ACHN (cell line): ENCODE measurements at regions not wholly inside any gene's neighbourhood (a gene's known extent, or its start where the extent isn't known, plus 50 kb on each side); places are given as distances from the start of the nearest gene placed in this dataset.
A peak's percentile ranks its signal among the peaks of the same experiment; 100 is the strongest.

Source experiments
- DNase-seq: peaks from one replicate; pipeline ENCODE4 v3.0.0-alpha.2; 2015
- in situ Hi-C: cut with HindIII; loops from 2 replicates; pipeline ENCODE4 v1.10.0; 2017; ENCODE audit warnings: low sequenced_read_pairs, low pct_ligation_motif_present, low pct_unique_long_range_greater_than_20kb

DNA sequence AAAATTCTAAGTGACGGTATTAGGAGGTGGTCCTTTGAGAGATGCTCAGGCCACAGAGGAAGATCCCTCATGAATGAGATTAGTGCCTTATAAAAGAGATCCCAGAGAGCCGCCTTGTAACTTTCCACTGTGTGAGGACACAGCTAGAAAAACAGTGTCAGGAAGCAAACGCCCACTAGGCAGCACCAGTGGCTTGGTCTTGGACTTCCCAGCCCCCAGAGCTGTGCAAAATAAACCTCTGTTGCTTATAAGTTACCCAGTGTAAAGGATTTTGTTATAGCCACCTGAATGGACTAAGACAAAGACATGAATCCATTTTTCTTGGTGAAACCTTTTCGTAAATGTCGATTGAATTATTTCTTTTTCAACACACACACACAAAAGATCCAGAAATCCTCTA, 141.0 kb downstream of the CBLN1 start:
- DNase-seq, result no peak
- in situ Hi-C loops, result no loop called here

DNA sequence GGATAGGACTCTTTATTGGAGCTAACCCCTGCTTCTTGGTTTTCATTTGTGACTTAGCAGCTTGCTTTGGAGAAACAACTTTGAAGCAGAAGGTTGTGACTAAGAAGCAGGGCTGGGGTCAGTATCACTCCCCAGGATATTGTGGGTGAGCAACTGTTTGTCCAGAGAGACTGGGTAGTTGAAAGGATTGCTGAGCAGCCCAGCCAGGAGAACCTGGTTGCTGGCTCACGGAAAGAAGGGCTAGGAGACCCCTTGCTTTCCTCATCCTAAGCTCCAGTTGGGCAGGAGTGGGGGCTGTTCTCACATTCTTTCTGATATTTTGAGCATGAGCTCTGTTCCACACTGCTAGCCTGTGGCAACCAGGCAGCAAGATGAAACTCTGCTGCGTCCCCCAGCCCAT, 151.2 kb downstream of the CBLN1 start:
- no peak for DNase-seq
- in situ Hi-C loops, result no loop called here

DNA sequence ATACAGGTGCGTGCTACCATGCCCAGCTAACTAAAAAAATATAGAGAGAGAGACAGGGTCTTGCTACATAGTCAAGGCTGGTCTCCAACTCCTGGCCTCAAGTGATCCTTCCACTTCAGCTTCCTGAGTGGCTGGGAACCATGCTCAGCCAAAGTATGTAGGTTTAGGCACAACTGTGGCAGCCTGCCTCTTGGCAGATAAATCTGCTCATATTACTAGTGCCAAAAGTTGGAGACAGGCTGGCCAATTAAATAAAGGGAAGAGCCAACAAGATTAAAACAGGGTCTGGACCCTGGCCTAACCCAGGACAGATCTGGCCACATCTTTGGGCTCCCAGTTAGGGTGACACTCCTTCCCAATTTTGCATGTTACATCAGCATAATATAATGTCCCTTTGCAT, 151.7 kb downstream of the CBLN1 start:
- no peak for DNase-seq
- in situ Hi-C loops, result no loop called here

DNA sequence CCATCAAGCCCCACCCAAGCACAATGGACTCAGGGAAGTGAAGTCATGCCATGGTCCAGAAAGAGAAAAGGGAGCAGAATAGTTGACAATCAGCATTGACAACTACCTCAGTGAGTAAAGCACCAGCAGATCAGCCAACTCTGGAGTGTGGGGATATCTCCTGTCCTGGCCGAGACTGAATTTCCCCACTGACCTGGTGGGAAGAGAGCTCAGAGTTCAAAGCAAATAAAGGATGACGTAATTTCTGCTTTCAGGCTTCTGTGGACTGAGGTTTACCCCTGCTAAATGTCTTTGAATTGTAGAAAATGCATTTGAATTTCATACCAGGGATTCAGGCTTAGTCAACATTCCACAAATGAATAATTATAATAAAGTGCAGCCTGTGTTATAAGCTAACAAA, 152.9 kb downstream of the CBLN1 start:
- in situ Hi-C loops, result no loop called here
- no peak for DNase-seq

DNA sequence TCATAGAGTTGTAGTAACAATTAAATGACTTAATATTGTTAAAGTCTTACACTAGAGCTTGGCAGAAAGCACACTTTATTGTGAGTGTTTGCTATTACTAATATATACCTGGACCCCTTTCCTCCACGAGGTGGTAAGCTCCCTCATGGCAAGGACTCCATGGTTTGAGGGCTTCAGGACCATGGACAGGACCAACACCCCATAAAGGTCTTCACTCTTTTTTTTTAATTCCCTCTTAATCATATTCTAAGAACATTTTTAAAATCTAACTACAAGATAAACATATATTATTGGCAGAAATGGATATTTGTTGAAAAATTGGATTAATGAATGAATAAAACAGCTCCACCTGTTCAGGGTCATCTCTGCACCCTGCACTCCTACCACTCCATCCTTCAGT, 154.5 kb downstream of the CBLN1 start:
- DNase-seq, result peak; percentile 37
- in situ Hi-C loops, result no loop called here

DNA sequence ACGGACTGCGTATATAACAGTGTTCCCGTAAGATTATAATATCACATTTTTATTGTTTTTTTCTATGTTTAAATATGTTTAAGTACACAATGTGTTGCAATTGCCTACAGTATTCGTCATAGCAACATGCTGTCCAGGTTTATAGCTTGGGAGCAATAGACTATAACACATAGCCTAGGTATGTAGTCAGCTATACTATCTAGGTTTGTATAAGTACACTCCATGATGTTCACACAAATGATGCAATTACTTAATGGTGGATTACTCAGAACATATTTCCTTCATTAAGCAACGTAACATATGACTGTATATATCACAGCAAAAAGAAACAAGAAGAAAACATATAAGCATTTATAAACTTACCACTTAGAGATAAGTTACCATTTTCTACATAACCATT, 160.0 kb downstream of the CBLN1 start:
- DNase-seq, result no peak
- in situ Hi-C loops, result no loop called here

DNA sequence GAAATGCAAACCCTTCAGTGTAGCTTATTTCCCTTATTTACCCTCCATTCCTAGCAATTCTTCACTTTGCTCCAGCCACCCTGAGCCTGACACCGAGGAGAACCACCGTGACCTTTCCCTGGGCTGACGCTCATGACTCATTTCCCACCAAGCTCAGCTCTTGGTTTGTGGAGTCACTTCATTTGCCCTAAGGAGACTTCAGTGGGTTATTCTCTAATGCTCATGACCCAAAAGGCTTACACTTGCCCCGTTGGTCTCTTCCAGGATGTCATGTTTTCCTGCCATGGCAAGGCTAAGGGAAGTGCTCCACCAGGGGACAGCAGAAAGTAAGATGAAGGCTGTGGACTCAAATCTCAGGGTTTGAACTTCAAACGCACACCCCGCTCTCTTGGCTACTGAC, 161.0 kb downstream of the CBLN1 start:
- no peak for DNase-seq
- in situ Hi-C loops, result no loop called here

DNA sequence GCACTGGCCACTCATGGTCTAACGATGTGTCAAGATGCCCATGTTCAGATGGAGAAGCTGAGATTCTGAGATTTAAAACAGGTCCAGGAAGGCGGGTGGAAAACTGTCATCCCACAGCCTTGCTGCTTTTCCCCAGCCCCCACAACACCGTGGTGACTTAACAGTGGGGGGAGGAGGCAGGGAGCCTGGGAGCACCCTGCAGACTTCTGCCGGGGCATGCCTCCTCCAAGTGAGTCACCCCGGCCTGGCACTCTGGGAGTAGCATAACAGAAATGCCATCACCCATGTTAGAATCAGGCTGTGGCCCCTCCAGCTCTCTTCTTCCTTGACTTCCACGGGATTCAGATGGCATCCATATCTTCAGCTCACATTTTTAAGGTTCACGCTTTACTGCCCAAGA, 164.8 kb downstream of the CBLN1 start:
- DNase-seq, result peak; percentile 11
- in situ Hi-C loops, result no loop called here

DNA sequence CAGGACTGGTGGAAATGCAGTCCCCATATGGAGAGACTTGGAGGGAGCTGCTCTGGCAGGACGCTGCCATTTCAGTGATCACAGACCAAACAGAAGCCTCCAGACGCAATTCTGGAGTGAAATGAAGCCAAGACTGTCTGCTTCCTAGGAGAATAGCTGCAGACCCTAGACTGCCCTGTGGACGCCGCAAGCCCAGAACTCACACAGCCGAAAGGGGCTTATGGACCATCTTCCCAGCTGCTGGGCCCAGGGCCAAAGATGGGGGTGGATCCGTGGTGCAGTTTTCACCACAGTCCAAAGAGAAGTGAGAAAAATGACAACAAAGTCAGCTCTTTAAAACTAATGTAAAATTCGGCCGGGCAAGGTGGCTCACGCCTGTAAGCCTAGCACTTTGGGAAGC, 165.7 kb downstream of the CBLN1 start:
- in situ Hi-C loops, result no loop called here
- DNase-seq, result no peak

DNA sequence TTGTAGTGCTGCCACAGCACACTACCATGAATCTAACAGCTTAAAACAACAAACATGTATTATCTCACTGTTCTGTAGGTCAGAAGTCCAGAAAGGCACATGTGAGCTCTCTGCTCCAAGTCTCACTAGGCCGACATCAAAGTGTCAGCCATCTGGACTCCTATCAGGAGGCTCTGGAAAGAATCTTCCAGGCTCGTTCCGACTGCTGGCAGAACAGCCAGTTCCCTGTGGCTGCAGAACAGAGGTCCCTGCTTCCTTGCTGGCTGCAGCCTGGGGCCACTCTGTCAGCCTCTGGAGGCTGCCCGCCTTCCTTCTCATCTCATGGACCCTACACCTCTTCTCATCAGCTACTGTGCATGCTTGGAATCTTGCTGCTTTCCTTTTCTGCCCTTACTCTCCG, 168.9 kb downstream of the CBLN1 start:
- in situ Hi-C loops, result no loop called here
- DNase-seq, result no peak

DNA sequence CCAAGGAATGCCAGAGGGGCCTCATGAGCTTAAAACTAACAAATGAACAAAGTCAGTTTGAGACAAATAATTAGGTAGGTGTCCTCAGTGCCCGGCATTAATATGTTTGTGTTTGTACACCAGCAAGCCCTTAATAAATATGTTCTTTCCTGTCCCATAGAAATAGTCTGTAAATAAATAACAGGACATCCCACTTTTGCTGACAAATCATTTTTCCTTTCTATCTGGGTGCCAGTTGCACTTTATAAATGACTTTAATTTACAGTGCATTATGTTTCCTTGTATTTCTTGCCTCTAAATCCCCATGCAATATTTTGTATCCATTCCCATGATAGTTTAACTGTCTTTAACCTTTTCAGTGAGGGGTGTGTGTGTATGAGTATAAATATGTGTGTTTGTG, 170.3 kb downstream of the CBLN1 start:
- in situ Hi-C loops, result no loop called here

DNA sequence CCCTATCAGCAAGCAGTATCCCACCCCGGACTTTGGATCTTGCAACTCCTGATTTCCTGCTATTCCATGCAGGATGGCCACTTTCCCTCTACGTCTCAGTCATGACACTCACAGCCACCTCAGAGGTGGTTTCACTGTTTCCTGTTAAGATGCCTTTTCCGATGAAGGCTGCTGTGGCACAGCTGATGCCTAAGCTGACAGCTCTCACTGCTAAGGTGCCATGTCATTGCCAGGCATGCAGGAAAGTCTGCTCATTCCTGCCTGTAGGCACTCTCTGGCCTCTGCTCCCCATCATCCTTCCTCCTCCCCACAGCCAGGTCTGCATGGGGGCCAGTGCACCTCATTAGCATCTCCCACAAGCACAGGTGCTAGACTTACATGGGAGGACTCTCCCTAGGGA, 173.0 kb downstream of the CBLN1 start:
- in situ Hi-C loops, result no loop called here
- no peak for DNase-seq

More for the DNA sequence above, 170.3 kb downstream of the CBLN1 start:
- no peak for DNase-seq

DNA sequence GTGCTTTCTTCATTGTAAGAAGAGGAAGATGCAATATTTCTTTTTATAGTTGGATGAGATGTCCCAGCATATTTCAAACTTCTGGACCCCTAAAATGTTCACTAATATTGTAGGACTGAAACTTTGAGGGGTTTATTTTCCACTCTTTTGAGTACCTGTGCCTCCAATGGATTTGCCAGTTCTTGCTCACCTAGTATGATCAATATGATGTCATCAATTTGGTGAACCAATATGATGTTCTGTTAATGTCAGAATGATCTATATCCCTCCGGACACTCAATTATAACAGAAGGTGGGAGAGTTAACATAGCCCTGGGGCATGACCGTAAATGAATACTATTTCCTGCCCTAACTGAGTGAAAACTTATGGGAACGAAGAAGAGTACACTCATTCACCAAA, 178.3 kb downstream of the CBLN1 start:
- in situ Hi-C loops, result no loop called here
- DNase-seq, result no peak

DNA sequence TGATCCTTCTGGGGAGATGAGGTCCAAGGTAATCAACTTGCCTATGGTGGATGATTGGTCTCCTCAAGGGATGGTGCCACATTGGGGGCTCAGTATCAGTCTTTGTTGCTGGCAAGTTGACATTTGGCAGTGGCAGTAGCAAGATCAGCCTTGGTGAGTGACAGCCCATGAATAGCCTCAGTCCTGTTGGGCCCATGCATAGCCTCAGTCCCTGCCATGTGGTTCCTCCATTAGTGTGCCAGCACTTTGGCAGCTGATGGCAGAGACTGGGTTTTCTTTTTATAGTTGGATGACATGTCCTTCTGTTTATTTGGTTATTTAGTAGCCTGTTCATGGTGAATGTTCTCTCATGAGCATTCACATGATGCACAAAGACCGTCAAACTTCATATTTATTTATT, 179.6 kb downstream of the CBLN1 start:
- no peak for DNase-seq
- in situ Hi-C loops, result no loop called here

DNA sequence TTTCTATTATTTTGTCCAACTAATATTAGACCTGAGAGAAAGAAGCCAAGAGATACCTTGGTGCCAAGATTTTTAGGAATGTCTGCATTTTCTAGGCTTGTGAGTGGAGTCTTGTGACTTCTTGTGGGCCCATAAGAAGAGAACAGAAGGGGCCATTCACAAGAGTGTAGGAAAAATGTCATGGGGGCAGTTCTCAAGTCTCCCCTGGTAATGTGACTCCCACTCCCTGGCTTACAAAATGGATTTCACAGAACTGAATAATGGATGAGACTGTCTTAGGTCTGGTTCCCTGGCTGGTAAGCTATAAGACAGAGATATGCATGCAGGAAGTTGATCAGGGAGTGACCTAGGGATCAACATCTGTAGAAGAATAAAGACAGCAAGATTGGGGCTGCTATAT, 181.3 kb downstream of the CBLN1 start:
- DNase-seq, result no peak
- in situ Hi-C loops, result no loop called here

DNA sequence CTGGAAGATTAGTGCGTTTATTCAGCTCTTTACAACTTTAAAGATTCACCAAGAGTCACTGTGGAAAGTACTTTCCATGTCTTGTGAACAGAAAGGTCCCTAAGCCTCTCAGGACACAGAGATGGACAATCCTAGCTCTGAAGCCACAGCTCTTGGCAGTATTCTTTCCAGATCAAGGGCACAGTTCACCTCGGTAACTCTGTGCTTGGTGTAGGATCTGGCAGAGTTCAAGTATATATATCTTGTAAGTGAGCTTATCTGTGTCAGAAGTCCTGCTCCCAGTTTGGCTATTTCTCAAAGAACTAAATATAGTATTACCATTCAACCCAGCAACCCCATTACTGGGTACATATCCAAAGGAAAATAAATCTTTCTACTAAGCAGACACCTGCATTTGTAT, 183.7 kb downstream of the CBLN1 start:
- DNase-seq, result no peak
- in situ Hi-C loops, result no loop called here

DNA sequence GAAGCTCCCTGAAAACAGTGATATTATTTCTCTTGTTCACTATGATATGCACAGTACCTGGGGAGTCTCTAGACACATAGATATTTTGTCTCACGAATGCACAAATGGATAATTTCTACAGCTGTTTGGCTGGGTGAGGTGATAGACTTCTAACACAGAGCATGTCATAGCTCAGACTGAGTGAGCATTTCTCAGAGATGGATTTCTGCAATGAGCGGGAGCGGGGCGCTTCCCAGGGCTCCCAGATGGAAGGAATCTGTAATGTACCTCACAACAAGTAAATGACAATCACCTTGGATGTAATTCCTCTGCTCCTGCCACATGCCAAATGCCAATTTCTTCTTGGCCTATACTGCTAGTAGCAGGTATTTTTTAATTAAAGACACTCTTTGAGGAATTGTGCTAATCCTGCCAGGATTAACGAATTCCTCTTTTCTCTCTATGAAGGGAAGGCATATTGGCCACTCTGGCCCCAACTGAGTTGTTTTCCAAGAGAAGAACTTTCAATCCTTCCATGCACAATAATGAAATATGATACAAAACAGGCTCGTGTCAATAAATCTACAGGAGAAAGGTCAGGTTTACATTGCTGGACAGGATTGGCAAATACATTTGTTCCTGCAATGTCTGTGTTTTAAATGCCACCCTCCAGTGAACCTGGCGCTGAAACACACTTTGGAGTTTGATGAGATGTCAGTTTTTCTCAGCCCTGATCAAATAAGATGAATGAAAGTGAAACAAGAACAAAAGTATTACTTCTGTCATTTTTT, 185.3 kb downstream of the CBLN1 start:
- in situ Hi-C loops, result no loop called here
- no peak for DNase-seq

DNA sequence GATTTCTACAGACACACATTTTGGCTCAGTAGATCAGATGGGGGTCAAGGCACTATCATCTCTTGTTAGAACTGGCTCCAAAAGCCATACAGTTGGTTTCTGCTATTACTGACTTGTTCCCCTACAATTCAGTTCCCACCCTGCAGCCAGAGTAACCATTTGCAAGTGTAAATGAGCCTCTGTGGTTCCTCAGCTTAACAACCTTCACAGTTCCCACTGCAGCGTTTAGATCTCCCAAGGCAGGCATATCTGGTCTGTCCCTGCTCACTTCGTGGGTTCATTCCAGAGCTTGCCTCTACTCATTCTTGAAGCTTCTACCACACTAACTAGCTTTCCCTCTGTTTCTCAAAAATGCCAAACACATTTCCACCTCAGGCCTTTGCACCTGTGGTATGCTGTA, 186.1 kb downstream of the CBLN1 start:
- DNase-seq, result no peak
- in situ Hi-C loops, result no loop called here

DNA sequence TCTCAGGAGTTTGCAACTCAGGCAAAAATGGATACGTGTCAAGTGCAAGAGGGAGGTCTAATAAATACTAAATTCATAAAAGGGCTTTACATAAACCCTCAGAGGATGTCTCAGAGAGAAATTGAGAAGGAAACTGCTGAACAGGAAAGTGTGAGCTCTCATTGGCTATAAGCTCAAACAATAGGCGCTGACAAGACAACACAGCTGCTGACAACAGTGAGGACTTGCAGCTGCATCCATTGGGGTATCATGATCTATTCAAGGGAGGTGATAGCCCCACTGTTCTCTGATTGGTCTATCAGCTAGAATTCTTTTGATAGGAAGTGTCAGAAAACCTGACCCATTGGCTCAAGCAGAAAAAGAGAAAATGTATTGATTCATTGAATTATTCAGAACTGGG, 187.2 kb downstream of the CBLN1 start:
- DNase-seq, result no peak
- in situ Hi-C loops, result no loop called here

DNA sequence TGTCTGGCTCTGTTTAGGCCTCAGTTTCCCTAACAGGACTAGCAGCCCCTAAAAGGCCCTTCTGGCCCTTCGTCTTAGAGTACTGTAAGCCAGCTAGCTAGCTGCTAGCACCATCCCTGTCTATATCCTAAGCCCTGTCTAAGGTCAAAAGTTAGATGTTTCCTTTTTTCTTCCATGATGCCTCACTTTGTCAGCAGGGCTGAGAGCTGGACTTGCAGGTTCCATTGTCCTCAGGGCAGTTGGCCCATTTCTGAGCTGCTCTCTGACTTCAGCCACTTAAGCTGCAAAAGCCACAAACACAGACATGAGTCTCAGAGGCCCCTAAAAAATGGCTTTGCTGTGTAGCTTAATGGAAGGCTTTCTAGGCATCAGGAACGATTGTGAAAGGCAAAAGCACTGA, 187.7 kb downstream of the CBLN1 start:
- no peak for DNase-seq
- in situ Hi-C loops, result no loop called here

DNA sequence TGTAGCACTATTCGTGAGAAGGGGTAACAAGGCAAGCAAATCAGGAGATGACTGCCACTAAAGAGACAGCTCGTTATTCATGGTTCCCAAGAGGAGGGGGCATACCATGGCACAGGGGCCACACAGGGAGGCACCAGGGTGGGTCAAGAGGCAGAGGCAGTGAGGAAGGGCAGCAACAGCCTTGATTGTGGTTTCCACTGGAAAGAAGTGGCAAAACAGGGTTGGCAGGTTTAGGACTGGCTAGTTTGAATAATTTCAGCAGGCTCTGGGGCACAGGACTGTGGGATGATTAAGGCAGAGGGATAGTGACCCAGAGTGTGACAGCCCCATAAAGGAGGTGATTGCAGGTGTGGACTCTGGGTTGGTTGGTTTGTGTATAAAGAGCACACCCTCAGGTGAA, 188.9 kb downstream of the CBLN1 start:
- no peak for DNase-seq
- in situ Hi-C loops, result no loop called here
